HG03196 (cell line): ENCODE measurements at regions not wholly inside any gene's neighbourhood (a gene's known extent, or its start where the extent isn't known, plus 50 kb on each side); places are given as distances from the start of the nearest gene placed in this dataset.
"Not testable (repeated sequence)": the region's sequence is repeated elsewhere in the genome, so short reads cannot be mapped to it uniquely, and the experiment has no call there.

Experiments
- ATAC-seq: cut with Tn5 transposase; IDR thresholded peaks from one replicate; pipeline ENCODE4 v1.9.1; 2021; ENCODE audit not compliant: unreplicated experiment

DNA sequence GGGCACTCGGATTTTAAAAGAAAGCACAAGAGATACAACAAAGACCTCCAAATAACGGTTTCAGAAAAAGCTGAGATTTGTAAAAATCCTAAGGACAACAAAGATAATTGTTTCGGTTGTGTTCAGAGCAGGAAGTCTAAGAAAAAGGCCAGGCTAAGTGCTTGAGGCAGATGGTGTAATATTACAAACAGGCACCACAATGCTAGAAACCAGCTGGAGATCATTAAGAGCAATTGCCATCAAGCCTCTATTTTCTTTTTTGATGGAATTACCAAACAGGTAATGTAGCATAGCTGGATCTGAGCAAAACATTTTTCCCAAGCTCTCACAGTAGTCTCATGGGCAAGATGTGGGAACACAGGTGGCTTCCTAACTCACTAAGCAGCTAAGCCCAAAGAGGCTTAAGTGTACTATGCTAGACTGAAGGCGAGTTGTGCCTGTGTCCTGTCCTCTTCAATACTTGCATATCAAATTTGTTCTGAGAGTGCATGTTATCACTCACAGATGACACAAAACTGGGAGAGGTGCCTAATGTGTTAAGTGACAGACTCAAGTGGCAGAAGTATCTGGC lies 161.6 kb downstream of the GLUL start:
- no peak for ATAC-seq

DNA sequence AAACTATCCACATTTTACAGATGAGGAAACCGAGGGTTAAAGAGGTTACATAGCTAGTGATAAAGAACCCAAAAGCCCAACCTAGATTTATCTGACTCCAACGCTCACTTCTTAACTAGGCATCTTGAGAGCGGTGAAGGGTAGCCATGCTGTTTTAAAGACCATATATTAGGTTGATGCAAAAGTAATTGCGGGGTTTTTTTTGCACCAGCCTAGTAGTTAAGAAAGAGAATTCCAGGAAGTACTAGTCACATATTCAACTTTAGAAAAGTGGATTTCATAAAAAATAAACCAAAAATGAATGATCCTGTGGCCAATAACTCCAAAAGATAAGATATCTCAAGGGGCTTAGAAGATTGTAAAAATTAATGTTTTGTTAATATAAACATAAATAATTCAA lies 162.1 kb downstream of the GLUL start:
- no peak for ATAC-seq

DNA sequence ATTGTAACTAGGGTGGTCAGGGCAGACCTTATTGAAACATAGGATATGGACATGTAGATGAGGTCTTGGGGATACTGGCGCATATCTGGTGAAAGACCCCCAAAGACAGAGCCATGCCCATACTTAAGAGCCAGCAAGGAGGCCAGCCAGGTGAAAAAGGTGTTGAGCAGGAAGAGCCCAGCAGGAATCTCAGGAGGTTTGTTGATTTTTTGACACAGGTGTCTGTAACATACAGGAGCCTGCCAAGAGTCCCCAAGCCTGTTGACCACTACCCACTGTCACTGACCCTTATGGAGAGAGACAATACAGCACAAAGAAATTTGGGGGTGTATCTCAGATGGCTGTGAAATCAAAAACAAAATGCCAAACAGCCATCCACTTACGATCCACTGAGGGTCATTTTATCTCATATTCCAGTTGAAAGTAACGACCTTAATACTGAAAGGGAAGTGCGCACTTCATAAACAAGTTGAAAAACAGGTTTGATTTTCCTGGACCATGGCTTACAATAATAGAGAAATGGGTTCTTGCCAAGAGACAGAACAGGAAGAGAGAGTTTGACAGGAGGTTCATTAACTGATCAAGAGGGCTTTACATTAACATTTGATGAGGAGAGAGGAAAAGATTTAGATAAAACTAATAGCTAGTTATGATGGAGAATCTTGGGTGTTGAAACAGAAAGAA lies 163.6 kb downstream of the GLUL start:
- ATAC-seq: no peak

DNA sequence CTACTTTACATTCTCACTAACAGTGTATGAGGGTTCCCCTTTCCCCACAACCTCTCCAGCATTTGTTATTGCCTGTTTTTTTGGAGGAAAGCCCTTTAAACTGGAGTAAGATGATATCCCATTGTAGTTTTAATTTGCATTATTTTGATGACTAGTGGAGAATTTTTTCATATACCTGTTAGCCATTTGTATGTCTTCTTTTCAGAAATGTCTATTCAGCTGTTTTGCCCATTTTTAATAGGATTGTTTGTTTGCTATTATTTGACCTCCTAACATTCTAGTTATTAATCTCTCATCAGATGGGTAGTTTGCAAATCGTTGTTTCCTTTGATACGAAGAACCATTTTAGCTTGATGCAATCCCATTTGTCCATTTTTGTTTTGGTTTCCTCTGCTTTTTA lies 165.0 kb downstream of the GLUL start:
- ATAC-seq: no peak

DNA sequence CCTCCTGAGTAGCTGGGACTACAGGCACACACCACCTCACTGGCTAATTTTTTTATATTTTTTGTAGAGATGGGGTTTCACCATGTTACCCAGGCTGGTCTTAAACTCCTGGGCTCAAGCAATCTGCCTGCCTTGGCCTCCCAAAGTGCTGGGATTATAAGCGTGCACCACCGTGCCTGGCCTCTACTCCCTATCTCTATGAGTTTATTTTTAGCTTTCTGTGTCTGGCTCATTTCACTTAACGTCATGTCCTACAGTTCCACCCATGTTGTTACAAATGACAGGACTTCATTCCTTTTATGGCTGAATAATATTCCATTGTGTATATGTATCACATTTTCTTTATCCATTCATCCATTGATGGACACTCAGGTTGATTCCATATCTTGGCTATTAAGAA lies 164.2 kb upstream of the ZNF648 start:
- not testable (repeated sequence) for ATAC-seq

DNA sequence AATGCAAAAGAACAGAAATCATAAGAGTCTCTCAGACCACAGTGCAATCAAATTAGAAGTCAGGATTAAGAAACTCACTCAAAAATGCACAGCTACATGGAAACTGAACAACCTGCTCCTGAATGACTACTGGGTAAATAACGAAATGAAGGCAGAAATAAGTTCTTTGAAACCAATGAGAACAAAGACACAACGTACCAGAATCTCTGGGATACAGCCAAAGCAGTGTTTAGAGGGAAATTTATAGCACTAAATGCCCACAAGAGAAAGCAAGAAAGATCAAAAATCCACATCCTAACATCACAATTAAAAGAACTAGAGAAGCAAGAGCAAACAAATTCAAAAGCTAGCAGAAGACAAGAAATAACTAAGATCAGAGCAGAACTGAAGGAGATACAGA lies 160.5 kb upstream of the ZNF648 start:
- not testable (repeated sequence) for ATAC-seq

DNA sequence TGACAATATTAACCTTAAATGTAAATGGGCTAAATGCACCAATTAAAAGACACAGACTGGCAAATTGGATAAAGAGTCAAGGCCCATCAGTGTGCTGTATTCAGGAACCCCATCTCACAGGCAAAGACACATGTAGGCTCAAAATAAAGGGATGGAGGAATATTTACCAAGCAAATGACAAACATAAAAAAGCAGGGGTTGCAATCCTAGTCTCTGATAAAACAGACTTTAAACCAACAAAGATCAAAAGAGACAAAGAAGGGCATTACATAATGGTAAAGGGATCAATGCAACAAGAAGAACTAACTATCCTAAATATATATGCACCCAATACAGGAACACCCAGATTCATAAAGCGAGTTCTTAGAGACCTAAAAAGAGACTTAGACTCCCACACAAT lies 159.9 kb upstream of the ZNF648 start:
- ATAC-seq: not testable (repeated sequence)

DNA sequence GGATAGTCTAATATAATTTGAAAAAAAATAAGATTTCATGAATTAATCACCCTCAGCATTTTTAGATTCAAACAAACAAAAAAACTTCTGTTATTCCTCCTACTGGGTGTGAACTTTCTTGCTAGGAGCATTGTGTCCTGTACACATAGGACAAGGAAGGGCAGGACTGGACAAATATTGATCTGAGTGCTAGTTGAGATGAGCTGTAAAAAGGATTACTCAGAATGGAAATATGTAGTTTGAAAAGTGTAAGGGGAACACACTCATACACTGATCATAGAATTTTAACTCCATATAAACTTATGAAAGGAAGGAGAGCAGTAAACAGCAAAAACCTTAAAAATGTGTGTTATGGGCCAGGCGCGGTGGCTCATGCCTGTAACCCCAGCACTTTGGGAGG lies 156.5 kb upstream of the ZNF648 start:
- ATAC-seq: no peak

DNA sequence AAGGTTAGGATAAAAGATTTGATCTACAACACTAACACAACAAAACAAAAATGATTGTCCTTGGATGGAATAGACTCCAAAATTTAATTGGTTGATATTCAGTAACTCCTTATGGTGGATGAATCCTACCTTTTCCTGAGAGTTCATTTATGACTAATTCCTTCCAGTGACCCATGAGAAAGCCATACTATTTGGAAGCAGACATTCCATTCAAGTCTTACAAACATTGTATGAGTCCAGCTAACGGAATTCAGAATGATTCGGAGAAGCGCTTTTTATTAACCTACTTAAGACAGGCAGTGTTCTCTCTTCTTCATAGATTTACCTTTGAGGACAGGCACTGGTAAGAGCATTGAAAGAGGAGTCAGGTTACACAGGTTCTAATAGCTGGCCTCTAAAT lies 155.6 kb upstream of the ZNF648 start:
- ATAC-seq: no peak

DNA sequence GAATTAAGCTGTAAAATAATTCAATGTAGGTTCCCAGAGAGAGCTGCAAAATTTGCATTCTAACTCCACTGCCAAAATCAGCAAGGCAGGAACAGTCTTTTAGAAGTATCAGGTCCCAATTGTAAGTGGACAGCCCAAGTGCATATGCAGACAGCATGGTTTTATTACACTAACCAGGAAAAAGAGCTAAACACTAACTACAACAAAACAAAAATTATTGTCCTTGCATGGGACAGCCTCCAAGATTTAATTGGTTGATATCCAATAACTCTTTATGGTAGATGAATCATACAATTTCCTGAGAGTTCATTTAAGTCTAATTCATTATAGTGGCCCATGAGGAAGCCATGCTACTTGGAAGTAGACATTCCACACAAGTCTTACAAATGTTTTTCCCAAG lies 154.3 kb upstream of the ZNF648 start:
- no peak for ATAC-seq

DNA sequence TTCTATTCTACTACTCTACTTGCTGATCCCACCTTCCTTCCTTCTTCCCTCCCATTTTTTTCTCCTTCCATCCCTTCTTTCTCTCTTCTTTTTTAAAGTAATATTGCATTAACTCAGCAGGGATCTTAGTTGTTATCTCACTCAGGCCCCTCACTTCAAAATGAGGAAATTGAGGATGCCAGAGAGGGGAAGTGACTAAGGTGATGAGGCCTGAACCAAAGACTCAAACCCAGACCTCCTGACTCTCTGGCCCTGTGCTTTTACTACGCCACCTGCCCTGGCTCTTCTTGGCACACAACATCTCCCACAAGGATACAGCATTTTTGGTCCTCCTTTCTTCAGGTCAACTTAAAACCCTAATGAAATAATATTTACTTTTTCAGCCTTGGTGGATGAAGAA lies 151.7 kb upstream of the ZNF648 start:
- no peak for ATAC-seq

DNA sequence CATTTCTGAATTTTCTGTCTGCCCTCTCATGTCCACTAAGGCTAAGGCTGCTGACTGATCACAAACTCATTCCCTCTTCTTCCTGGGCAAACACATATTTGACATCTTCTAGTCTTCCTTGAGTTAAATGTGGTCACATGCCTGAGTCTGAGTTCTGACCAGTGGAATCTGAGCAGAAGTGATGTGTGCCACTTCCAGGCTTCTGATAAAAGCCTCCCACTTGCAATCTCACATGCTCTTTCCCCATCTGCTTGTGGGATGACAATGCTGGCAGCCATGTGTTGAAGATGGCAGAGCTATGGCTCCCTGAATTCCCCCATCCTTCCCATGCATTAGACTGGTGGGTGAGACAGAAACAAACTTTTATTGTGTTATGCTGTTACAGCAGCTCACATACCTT lies 149.9 kb upstream of the ZNF648 start:
- ATAC-seq: no peak

DNA sequence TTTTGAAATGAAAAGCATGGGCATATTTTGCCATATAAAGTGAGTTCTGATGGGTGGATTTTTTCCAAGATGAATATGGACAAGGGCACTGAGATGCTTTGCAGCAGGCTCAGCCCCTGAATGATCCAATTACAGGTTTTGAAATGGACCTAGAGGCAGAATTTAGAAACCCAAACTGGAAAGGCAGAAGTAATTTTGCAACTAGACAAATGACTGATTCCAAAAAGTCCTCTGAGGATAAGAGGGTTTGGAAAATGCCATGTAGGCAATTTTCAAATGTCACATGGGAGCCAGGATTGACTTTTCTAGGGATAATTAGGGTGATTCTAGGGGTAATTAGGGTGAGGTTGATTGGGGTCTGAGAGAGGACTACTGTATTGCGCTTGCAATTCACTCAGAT lies 148.9 kb upstream of the ZNF648 start:
- no peak for ATAC-seq

DNA sequence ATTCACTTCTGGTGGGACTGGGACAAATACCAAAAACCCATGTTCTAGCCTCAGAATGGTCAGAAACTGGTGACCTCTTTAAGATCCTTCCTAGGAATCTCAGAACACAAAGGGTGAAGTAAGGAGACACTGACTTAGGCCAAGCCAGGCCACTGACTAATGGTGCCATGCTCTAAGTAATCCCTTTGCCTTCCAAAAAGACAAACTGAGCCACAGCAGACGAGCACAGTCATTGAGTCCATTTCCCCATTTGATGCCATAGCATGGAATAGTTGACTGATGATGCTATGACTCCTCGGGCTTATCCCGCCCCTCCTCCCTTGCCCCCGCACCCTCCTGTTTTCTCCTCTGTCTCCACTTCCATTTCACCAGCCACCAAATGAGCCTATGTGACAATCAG lies 145.8 kb upstream of the ZNF648 start:
- no peak for ATAC-seq

DNA sequence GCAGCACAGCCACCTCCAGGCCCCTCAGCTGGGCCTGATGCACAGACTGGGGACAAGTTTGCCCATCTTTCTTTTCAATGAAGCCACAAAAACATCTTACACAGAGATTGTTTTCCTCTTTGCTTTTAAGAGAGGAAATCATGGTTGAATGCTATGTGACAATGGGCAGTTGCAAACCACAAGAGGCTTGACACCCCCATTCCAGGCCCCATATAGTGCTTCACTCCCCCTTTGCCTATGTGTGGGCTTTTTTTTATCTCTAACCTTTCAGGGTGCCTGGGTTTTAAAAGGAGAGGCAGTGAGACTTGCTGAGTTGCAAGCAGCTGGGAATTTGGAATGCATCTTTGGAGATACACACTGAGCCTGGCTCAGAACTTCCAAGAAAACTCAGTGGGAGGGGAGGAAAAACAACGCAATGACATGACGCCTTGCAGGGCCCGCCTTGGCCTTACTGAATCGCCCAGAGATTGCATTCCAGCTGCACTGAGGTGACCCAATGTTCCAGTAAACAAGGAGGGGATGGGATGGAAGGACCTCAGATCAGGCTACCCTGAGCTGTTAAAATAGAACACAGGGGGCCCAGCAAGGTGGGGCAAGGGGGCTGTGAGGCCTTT lies 145.2 kb upstream of the ZNF648 start:
- ATAC-seq: no peak

DNA sequence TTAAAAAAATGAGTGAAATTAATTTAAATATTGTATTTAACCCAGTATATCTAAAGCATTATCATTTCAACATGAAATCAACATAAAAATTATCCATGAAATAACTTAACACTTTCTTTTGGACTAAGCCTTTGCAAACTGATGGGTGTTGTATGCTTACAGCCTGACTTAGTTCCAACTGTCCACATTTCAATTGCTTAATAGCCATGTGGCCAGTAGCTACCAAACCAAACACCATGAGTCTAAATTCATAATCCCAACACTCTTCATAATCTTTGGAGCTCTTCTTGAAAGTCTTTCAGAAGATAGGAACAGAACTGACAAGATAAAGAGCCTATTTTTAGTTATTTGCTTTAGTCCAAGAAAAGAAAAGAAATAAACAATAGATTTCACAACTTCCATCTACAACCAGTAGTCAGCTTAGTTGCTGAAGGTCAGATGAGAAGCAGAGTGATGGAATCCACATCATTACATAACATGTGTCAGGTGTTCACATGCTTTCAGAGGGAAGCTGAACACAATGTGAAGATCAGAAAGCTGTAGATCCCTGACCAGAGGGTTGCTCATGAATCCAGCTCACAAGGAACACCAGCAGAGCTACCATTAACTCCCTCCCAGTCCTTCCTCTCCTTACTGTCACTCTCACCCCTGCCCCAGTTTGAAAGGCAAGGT lies 144.0 kb upstream of the ZNF648 start:
- no peak for ATAC-seq

DNA sequence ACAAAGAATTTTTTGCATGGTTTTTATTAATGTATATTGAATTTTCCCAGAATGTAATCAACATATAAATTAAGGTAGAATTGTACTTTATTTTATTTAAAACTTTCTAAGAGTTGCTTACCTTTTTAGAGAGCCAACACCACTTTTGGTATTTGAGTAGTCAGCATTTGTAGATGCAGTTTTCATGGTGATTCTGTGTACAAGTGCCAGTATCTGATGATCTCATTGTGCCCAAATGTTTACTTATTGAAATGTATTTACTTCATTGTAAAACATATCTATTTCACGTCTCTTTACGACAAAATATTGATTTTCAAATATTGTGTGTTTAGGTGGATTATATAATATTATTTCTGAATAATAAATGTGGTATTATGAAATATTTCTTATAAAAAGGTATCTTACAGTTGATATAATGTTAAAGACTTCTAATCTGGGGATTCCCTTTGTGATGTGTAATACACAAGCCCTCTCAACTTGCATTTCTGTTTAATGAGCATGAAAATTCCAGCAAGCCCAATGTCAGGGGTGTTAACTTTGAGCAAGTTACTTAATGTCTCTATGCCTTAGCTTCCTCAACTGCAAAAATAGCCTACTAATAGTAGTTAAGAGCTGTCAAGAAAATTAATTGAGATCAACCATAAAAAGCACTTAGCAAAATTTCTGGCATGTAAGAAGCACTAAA lies 141.8 kb upstream of the ZNF648 start:
- ATAC-seq: no peak

DNA sequence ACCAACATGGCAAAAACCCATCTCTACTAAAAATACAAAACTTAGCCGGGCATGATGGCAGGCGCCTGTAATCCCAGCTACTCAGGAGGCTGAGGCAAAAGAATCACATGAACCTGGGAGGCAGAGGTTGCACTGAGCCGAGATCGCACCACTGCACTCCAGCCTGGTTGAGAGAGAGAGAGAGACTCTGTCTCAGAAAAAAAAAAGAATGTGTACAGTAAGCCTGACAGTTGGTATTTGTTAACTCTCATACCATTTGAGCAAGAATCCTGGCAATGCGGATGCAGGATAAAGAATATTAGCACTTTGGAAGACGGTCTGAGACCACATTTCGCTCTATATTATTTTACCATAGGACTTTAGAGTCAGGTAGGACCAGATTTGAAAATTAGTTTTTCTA lies 140.0 kb upstream of the ZNF648 start:
- ATAC-seq: not testable (repeated sequence)

DNA sequence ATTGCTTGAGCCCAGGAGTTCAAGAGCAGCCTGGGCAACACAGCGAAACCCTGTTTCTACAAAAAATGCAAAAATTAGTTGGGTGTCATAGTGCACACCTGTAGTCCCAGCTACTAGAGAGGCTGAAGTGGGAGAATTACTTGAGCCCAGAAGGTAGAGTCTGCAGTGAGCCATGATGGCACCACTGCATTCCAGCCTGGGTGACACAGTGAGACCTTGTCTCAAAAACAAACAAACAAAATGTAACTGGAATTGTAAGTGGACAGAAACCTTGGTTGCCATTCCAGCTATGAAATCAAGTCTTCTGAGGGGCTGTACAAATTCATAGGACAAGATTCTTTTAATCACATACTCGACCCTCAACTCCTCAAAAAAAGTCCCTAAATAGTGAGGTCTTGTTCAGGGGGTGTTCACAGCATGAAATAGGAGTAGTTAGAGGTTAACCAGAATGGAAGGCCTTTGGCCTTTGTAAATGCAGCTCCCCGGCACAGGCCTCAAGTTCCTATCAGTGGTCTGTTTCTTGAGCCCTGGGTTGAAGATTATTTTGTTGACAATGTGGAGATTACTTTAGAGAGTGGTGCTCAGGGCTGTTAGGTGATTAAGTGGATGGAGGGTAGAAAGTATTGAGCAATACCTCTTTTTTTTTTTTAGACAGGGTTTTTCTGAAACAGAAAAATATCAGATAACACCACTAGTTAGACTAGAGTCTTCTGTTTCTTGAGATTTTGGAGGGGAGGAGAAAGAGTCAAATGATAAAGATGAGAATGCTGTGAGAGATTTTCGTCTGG lies 138.7 kb upstream of the ZNF648 start:
- ATAC-seq: no peak

DNA sequence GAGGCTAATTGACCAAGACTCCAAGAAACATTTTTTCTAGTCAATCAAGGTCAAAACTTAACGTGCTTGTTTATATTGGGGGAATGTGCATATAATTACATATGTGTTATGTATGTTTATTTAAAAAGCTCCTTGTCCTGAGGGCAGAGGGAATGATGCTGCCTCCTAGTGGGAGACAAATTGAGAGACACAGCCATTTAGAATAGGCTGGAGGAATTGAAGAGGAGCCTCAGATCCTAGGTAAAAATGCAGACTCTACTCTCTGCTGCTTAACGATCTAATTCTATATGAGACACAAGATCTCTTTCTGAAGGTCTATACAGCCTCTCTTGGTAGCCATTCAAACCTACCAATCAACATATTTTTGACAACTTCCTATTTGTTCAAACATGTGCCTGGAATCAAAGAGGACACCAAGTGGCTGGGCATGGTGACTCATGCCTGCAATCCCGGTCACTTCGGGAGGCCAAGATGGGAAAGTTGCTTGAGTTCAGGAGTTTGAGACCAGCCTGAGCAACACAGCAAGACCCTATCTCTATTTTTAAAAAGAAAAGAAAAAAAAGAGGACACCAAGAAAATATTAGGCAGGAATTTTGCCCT lies 136.6 kb upstream of the ZNF648 start:
- ATAC-seq: no peak
